NCI-H748 treated with DMSO at 0.1 percent for 48 hours (cell line): ENCODE measurements at regions not wholly inside any gene's neighbourhood (a gene's known extent, or its start where the extent isn't known, plus 50 kb on each side); places are given as distances from the start of the nearest gene placed in this dataset.

ENCODE experiments used
- DNase-seq: peaks from one replicate; lab custom pipeline; 2025; lab: John Stamatoyannopoulos, UW

- no peak for DNase-seq
Measured at GRCh38 chr14:89660166-89660565, 243.1 kb upstream of the FOXN3 start.

GRCh38 chr14:89658977-89659670 lies 242.1 kb upstream of the FOXN3 start:
- DNase-seq = no peak

GRCh38 chr14:89657014-89657413 lies 240.0 kb upstream of the FOXN3 start:
- DNase-seq = no peak

- DNase-seq = peak; percentile 61
Measured at GRCh38 chr14:89654998-89655397, 238.0 kb upstream of the FOXN3 start.

- DNase-seq = no peak
Measured at GRCh38 chr14:89652352-89652751, 235.3 kb upstream of the FOXN3 start.

- no peak for DNase-seq
Measured at GRCh38 chr14:89651805-89652204, 234.8 kb upstream of the FOXN3 start.

GRCh38 chr14:89650077-89650978 lies 233.3 kb upstream of the FOXN3 start:
- no peak for DNase-seq

GRCh38 chr14:89649451-89650075 lies 232.5 kb upstream of the FOXN3 start:
- no peak for DNase-seq

- DNase-seq = no peak
Measured at GRCh38 chr14:89648924-89649323, 231.9 kb upstream of the FOXN3 start.

- DNase-seq = no peak
Measured at GRCh38 chr14:89648510-89648909, 231.5 kb upstream of the FOXN3 start.

GRCh38 chr14:89646971-89647370 lies 229.9 kb upstream of the FOXN3 start:
- no peak for DNase-seq

- peak; percentile 30 for DNase-seq
Measured at GRCh38 chr14:89644641-89645040, 227.6 kb upstream of the FOXN3 start.

- no peak for DNase-seq
Measured at GRCh38 chr14:89641495-89642175, 224.6 kb upstream of the FOXN3 start.

GRCh38 chr14:89640141-89640540 lies 223.1 kb upstream of the FOXN3 start:
- DNase-seq = no peak

GRCh38 chr14:89639687-89640086 lies 222.7 kb upstream of the FOXN3 start:
- no peak for DNase-seq

GRCh38 chr14:89638891-89639290 lies 221.9 kb upstream of the FOXN3 start:
- DNase-seq = no peak

- DNase-seq = no peak
Measured at GRCh38 chr14:89637581-89637980, 220.5 kb upstream of the FOXN3 start.

GRCh38 chr14:89635615-89636014 lies 218.6 kb upstream of the FOXN3 start:
- no peak for DNase-seq

- DNase-seq = no peak
Measured at GRCh38 chr14:89634037-89634436, 217.0 kb upstream of the FOXN3 start.

GRCh38 chr14:89630101-89630829 lies 213.2 kb upstream of the FOXN3 start:
- no peak for DNase-seq

- DNase-seq = no peak
Measured at GRCh38 chr14:89629383-89629782, 212.3 kb upstream of the FOXN3 start.

GRCh38 chr14:89628521-89628920 lies 211.5 kb upstream of the FOXN3 start:
- no peak for DNase-seq
